AG04449 (cell line): ENCODE measurements at regions not wholly inside any gene's neighbourhood (a gene's known extent, or its start where the extent isn't known, plus 50 kb on each side); places are given as distances from the start of the nearest gene placed in this dataset.

Source experiments
- CTCF ChIA-PET: fragments of 350-600 bp; formaldehyde crosslinking; extraction: SDS; loops from one replicate; lab custom pipeline; 2021; ENCODE audit warnings: antibody characterized with exemption; lab: Yijun Ruan, JAX
- POLR2A ChIA-PET: fragments of 400-600, 350-600 bp; formaldehyde crosslinking; extraction: SDS; loops from one replicate; lab custom pipeline; 2020; ENCODE audit warnings: antibody characterized with exemption, inconsistent platforms; lab: Yijun Ruan, JAX
- DNase-seq: peaks from one replicate; pipeline ENCODE4 v3.0.0-alpha.2; 2010; ENCODE audit warnings: low read depth, low spot score
- H3K4me3 ChIP-seq: 2 replicates; pipeline ENCODE4 v1.5.1; 2011; ENCODE audit warnings: low read depth, mild to moderate bottlenecking, control low read depth, low read length
- CTCF ChIP-seq: IDR thresholded peaks from one replicate; pipeline ENCODE4 v1.5.1; 2011; ENCODE audit warnings: mild to moderate bottlenecking, moderate library complexity, low read length, control low read depth, inconsistent platforms; ENCODE audit not compliant: insufficient read depth; ENCODE audit errors: missing control alignments

- DNase-seq = no peak
- H3K4me3 ChIP-seq = no peak overlapping the region
- no peak for TF ChIP-seq CTCF
- ChIA-PET POLR2A (no interaction called here), CTCF (interaction anchor here (1.3 kb wide), 1 partner anchor 41 kb away, joined by 4 read pairs; no protein-coding TSS in a partner anchor)
These were observed 308.9 kb upstream of the ANO3 start for GRCh38 chr11:26023057-26023456.

- ChIA-PET POLR2A (no interaction called here), CTCF (no interaction called here)
- DNase-seq = no peak
These were observed 306.3 kb upstream of the ANO3 start for GRCh38 chr11:26025676-26026075.

GRCh38 chr11:26026078-26026477 is 305.9 kb upstream of the ANO3 start:
- DNase-seq = no peak
- CTCF ChIA-PET = no interaction called here
- no peak overlapping the region for H3K4me3 ChIP-seq
- TF ChIP-seq CTCF = no peak
- POLR2A ChIA-PET = no interaction called here

More at GRCh38 chr11:26025676-26026075, 306.3 kb upstream of the ANO3 start:
- TF ChIP-seq CTCF = no peak
- H3K4me3 ChIP-seq = no peak overlapping the region

- no peak for DNase-seq
- H3K4me3 ChIP-seq = no peak overlapping the region
- POLR2A ChIA-PET = no interaction called here
- CTCF ChIA-PET = no interaction called here
- TF ChIP-seq CTCF = no peak
These were observed 304.0 kb upstream of the ANO3 start for GRCh38 chr11:26027887-26028286.

- DNase-seq = peak; percentile 9
- ChIA-PET POLR2A (no interaction called here), CTCF (interaction anchor here (0.9 kb wide), 1 partner anchor 9 kb away, joined by 3 read pairs; no protein-coding TSS in a partner anchor)
- no peak overlapping the region for H3K4me3 ChIP-seq
- TF ChIP-seq CTCF = no peak
These were observed 303.5 kb upstream of the ANO3 start for GRCh38 chr11:26028393-26028911.

- TF ChIP-seq CTCF = no peak
- POLR2A ChIA-PET = no interaction called here
- H3K4me3 ChIP-seq = no peak overlapping the region
- CTCF ChIA-PET = no interaction called here
- no peak for DNase-seq
These were observed 301.5 kb upstream of the ANO3 start for GRCh38 chr11:26030399-26030798.
